A549 (cell line): ENCODE measurements at regions not wholly inside any gene's neighbourhood (a gene's known extent, or its start where the extent isn't known, plus 50 kb on each side); places are given as distances from the start of the nearest gene placed in this dataset.

Experiments used
- ATAC-seq, 2 experiments: fragments of 200-7000 bp in 1 of 2; fragments of >200 bp in 1 of 2; cut with Nextera tagmentation in 1 of 2; cut with Tn5 transposase in 1 of 2; 3 replicates each; pipeline versions ENCODE4 v1.8.0 to v1.9.1; 2018 to 2020; ENCODE audit warnings: mild to moderate bottlenecking in 1 of 2, moderate library complexity in 1 of 2
- CTCF ChIA-PET: fragments of 300-600 bp; sonication (Branson Sonifier 250); formaldehyde crosslinking; extraction: SDS; loops from one replicate; lab custom pipeline; 2021; ENCODE audit warnings: antibody characterized with exemption, inconsistent platforms; lab: Yijun Ruan, JAX
- POLR2A ChIA-PET: fragments of 350-600 bp; formaldehyde crosslinking; extraction: SDS; loops from one replicate; lab custom pipeline; 2021; ENCODE audit warnings: antibody characterized with exemption, inconsistent platforms; lab: Yijun Ruan, JAX
- DNase-seq, 2 experiments: peaks; one replicate each; pipeline versions ENCODE4 v3.0.0 to v3.0.0-alpha.2; 2011 to 2016; ENCODE audit warnings: low read depth in 1 of 2, low spot score in 1 of 2
- FAIRE-seq: peaks from 2 replicates; lab custom pipeline; 2011; peaks lifted over from hg19 to GRCh38; lab: Jason Lieb, UNC
- H3K27ac ChIP-seq, 2 experiments: fragments of >200 bp; sonication (Bioruptor Twin); formaldehyde crosslinking; 3 replicates each; pipeline ENCODE4 v1.5.1; 2016 to 2017
- H3K4me1 ChIP-seq: fragments of >200 bp; sonication (Bioruptor Twin); formaldehyde crosslinking; 3 replicates; pipeline ENCODE4 v1.6.1; 2016
- H3K4me2 ChIP-seq: fragments of >200 bp; sonication (Bioruptor Twin); formaldehyde crosslinking; 3 replicates; pipeline ENCODE4 v1.6.1; 2016
- H3K4me3 ChIP-seq: fragments of >200 bp; sonication (Bioruptor Twin); formaldehyde crosslinking; 3 replicates; pipeline ENCODE4 v1.5.1; 2016
- H3K9me3 ChIP-seq: fragments of >200 bp; sonication (Bioruptor Twin); formaldehyde crosslinking; 3 replicates; pipeline ENCODE4 v1.6.1; 2016
- BHLHE40 ChIP-seq: IDR thresholded peaks from 2 replicates; pipeline ENCODE4 v1.6.1; 2012; ENCODE audit warnings: low read depth, low read length, inconsistent platforms
- CBX2 ChIP-seq: fragments of 200-600 bp; sonication (generic); IDR thresholded peaks from 2 replicates; pipeline ENCODE4 v1.6.1; 2016; ENCODE audit warnings: low read depth, mild to moderate bottlenecking, borderline replicate concordance
- CBX8 ChIP-seq: fragments of 200-600 bp; sonication (generic); IDR thresholded peaks from 2 replicates; pipeline ENCODE4 v1.6.1; 2016
- CEBPB ChIP-seq, 2 experiments: fragments of >200 bp in 1 of 2; sonication (Bioruptor Twin) in 1 of 2; formaldehyde crosslinking in 1 of 2; IDR thresholded peaks; 2 replicates each; pipeline ENCODE4 v1.6.1; 2012 to 2016
- CHD4 ChIP-seq: fragments of 200-600 bp; sonication (generic); IDR thresholded peaks from 2 replicates; pipeline ENCODE4 v1.6.1; 2016; ENCODE audit warnings: antibody characterized with exemption, mild to moderate bottlenecking, borderline replicate concordance
- E2F6 ChIP-seq: IDR thresholded peaks from 2 replicates; pipeline ENCODE4 v1.6.1; 2012; ENCODE audit warnings: low read depth, borderline replicate concordance
- EHF ChIP-seq: fragments of 250-450 bp; sonication (Bioruptor Pico); IDR thresholded peaks from 2 replicates; pipeline ENCODE4 v1.5.0; 2020; ENCODE audit warnings: mild to moderate bottlenecking
- EHMT2 ChIP-seq: fragments of 200-600 bp; sonication (generic); IDR thresholded peaks from 2 replicates; pipeline ENCODE4 v1.6.1; 2016; ENCODE audit warnings: antibody characterized with exemption, low read depth, mild to moderate bottlenecking, moderate library complexity
- EP300 ChIP-seq, 2 experiments: fragments of >200 bp; sonication (Bioruptor Twin); formaldehyde crosslinking; IDR thresholded peaks; 2 replicates in 1 of 2; 3 replicates in 1 of 2; pipeline ENCODE4 v1.6.1; 2016 to 2017
- FOSB ChIP-seq: fragments of 250-450 bp; sonication (Bioruptor Pico); IDR thresholded peaks from 2 replicates; pipeline ENCODE4 v1.5.0; 2020; ENCODE audit warnings: mild to moderate bottlenecking, moderate library complexity
- HDAC2 ChIP-seq: fragments of 200-600 bp; sonication (generic); IDR thresholded peaks from 2 replicates; pipeline ENCODE4 v1.6.1; 2016
- HEYL ChIP-seq: fragments of 250-450 bp; sonication (Bioruptor Pico); IDR thresholded peaks from 2 replicates; pipeline ENCODE4 v1.8.0; 2021; ENCODE audit warnings: mild to moderate bottlenecking, moderate library complexity
- HMGXB4 ChIP-seq: fragments of 250-450 bp; sonication (Bioruptor Pico); IDR thresholded peaks from 2 replicates; pipeline ENCODE4 v1.5.0; 2021; ENCODE audit warnings: mild to moderate bottlenecking, moderate library complexity, borderline replicate concordance
- HOXA7 ChIP-seq: fragments of 250-450 bp; sonication (Bioruptor Pico); IDR thresholded peaks from 2 replicates; pipeline ENCODE4 v1.5.0; 2020; ENCODE audit warnings: mild to moderate bottlenecking, moderate library complexity
- HOXB13 ChIP-seq: fragments of 250-450 bp; sonication (Bioruptor Pico); IDR thresholded peaks from 2 replicates; pipeline ENCODE4 v1.5.0; 2020; ENCODE audit warnings: low read depth, mild to moderate bottlenecking, moderate library complexity
- HOXB5 ChIP-seq: fragments of 250-450 bp; sonication (Bioruptor Pico); IDR thresholded peaks from 2 replicates; pipeline ENCODE4 v1.5.0; 2020; ENCODE audit warnings: mild to moderate bottlenecking, moderate library complexity
- JUNB ChIP-seq: fragments of >200 bp; sonication (Bioruptor Twin); formaldehyde crosslinking; IDR thresholded peaks from 2 replicates; pipeline ENCODE4 v1.6.1; 2016
- KDM5A ChIP-seq: fragments of 200-600 bp; sonication (generic); IDR thresholded peaks from 2 replicates; pipeline ENCODE4 v1.6.1; 2016; ENCODE audit warnings: antibody characterized with exemption, mild to moderate bottlenecking
- MAFK ChIP-seq: fragments of 450-650 bp; IDR thresholded peaks from 2 replicates; pipeline ENCODE4 v1.6.1; 2014; ENCODE audit not compliant: partially characterized antibody
- NFE2L2 ChIP-seq: fragments of 150-350 bp; conservative IDR thresholded peaks from 2 replicates; pipeline ENCODE4 v1.6.1; 2014; ENCODE audit warnings: low read length
- NR3C1 ChIP-seq: fragments of >200 bp; sonication (Bioruptor Twin); formaldehyde crosslinking; IDR thresholded peaks from 3 replicates; pipeline ENCODE4 v1.6.1; 2017
- RARB ChIP-seq: fragments of 250-450 bp; sonication (Bioruptor Pico); IDR thresholded peaks from 2 replicates; pipeline ENCODE4 v1.8.0; 2021; ENCODE audit warnings: mild to moderate bottlenecking, moderate library complexity
- RCOR1 ChIP-seq: fragments of 150-350 bp; IDR thresholded peaks from 2 replicates; pipeline ENCODE4 v1.6.1; 2014; ENCODE audit warnings: antibody characterized with exemption, low read length, low read depth
- RFX5 ChIP-seq: fragments of 450-650 bp; IDR thresholded peaks from 2 replicates; pipeline ENCODE4 v1.7.1; 2014; ENCODE audit warnings: antibody characterized with exemption, mild to moderate bottlenecking, moderate library complexity
- RNF2 ChIP-seq: fragments of 200-600 bp; sonication (generic); IDR thresholded peaks from 2 replicates; pipeline ENCODE4 v1.6.1; 2016; ENCODE audit warnings: low read depth, mild to moderate bottlenecking, antibody characterized with exemption, moderate library complexity, borderline replicate concordance
- SMC3 ChIP-seq: fragments of >200 bp; sonication (Bioruptor Twin); formaldehyde crosslinking; IDR thresholded peaks from 3 replicates; pipeline ENCODE4 v1.6.1; 2018; ENCODE audit warnings: inconsistent platforms
- SREBF2 ChIP-seq: fragments of 450-650 bp; IDR thresholded peaks from 2 replicates; pipeline ENCODE4 v1.6.1; 2014; ENCODE audit warnings: mild to moderate bottlenecking, moderate library complexity
- ZSCAN20 ChIP-seq: fragments of 250-450 bp; sonication (Bioruptor Pico); IDR thresholded peaks from 2 replicates; pipeline ENCODE4 v1.8.0; 2022; ENCODE audit warnings: mild to moderate bottlenecking, moderate library complexity
- WGBS: methylation state at CpG from one replicate; pipeline ENCODE4 v1.1.6; 2017; ENCODE audit errors: missing lambda C conversion rate; 5-methylcytosine and 5-hydroxymethylcytosine counted together
- TF ChIP-seq, protein P1 (sequence below): fragments of >200 bp; sonication (Bioruptor Twin); formaldehyde crosslinking; IDR thresholded peaks from 2 replicates; pipeline ENCODE4 v1.6.1; 2016
- TF ChIP-seq, protein P2 (sequence below): fragments of >200 bp; sonication (Bioruptor Twin); formaldehyde crosslinking; IDR thresholded peaks from 3 replicates; pipeline ENCODE4 v1.5.1; 2016
- TF ChIP-seq, protein P3 (sequence below): fragments of >200 bp; sonication (Bioruptor Twin); formaldehyde crosslinking; IDR thresholded peaks from 3 replicates; pipeline ENCODE4 v1.6.1; 2016

DNA sequence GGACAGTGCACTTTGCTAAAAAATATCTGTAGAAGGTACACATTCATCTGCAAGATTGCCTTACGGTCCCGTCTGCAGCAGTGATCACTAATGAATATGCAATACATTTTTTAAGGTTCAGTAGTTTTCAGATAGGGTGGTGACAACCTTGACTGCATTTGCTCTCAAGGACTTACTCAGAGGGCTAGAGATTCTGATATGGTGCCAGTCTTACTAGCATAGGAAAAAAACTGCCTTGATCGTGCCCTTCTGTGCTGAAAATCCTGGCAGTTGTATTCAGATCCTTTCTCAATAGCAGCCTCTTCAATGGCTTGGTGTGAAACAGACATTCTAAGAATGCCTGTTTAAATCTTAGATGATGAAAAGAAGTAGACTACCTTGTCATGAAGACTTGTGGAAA, 411.9 kb upstream of the CCDC54 start:
- no peaks in the 10 kb centered on the region for H3K4me1 ChIP-seq
- H3K9me3 ChIP-seq: no peaks in the 10 kb centered on the region
- ChIA-PET CTCF (no interaction called here), POLR2A (no interaction called here)
- no peak overlapping the region for H3K4me2 ChIP-seq
- no peak overlapping the region for H3K27ac ChIP-seq
- ATAC-seq: no peak
- DNase-seq: no peak
- FAIRE-seq: no peak
- WGBS: 49% methylated on average over 3 of the region's 3 CpGs
- TF ChIP-seq, protein P1, sequence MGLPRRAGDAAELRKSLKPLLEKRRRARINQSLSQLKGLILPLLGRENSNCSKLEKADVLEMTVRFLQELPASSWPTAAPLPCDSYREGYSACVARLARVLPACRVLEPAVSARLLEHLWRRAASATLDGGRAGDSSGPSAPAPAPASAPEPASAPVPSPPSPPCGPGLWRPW: no peak
- no peak for TF ChIP-seq JUNB
- no peak for TF ChIP-seq FOSB (CRISPR knock-in tag)
- TF ChIP-seq HMGXB4 (CRISPR knock-in tag): no peak
- TF ChIP-seq RARB (CRISPR knock-in tag): no peak
- TF ChIP-seq SREBF2: no peak
- no peak for TF ChIP-seq HOXB13 (CRISPR knock-in tag)
- no peak for TF ChIP-seq HDAC2
- TF ChIP-seq ZSCAN20: no peak
- TF ChIP-seq RNF2: no peak
- TF ChIP-seq, all 56 proteins: peak for 0
- no peak overlapping the region for H3K4me3 ChIP-seq

GRCh38 chr3:106969596-106969995, 407.6 kb upstream of the CCDC54 start:
- ChIA-PET CTCF (interaction anchor here (0.7 to 0.9 kb wide), 2 partner anchors 13 to 149 kb away, joined by 3 read pairs; no protein-coding TSS in a partner anchor), POLR2A (no interaction called here)
- no peak overlapping the region for H3K4me3 ChIP-seq
- no peak for DNase-seq
- H3K4me2 ChIP-seq: no peak overlapping the region
- no peak for ATAC-seq
- H3K9me3 ChIP-seq: no peaks in the 10 kb centered on the region
- no peak overlapping the region for H3K27ac ChIP-seq
- 18% methylated on average over 4 of the region's 4 CpGs for whole genome bisulfite sequencing
- no peak for FAIRE-seq
- TF ChIP-seq ZSCAN20 (no peak), KDM5A (no peak), EHMT2 (no peak), JUNB (no peak), NR3C1 (no peak), HOXA7 (CRISPR knock-in tag) (no peak), CEBPB (IDR thresholded peaks at IDR 0.05) (no peak), RNF2 (no peak), HOXB5 (no peak), CHD4 (no peak), NFE2L2 (no peak), EP300 (IDR thresholded peaks at IDR 0.05) (no peak)
- TF ChIP-seq, protein P2, sequence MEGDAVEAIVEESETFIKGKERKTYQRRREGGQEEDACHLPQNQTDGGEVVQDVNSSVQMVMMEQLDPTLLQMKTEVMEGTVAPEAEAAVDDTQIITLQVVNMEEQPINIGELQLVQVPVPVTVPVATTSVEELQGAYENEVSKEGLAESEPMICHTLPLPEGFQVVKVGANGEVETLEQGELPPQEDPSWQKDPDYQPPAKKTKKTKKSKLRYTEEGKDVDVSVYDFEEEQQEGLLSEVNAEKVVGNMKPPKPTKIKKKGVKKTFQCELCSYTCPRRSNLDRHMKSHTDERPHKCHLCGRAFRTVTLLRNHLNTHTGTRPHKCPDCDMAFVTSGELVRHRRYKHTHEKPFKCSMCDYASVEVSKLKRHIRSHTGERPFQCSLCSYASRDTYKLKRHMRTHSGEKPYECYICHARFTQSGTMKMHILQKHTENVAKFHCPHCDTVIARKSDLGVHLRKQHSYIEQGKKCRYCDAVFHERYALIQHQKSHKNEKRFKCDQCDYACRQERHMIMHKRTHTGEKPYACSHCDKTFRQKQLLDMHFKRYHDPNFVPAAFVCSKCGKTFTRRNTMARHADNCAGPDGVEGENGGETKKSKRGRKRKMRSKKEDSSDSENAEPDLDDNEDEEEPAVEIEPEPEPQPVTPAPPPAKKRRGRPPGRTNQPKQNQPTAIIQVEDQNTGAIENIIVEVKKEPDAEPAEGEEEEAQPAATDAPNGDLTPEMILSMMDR: no peak
- TF ChIP-seq, protein P3, sequence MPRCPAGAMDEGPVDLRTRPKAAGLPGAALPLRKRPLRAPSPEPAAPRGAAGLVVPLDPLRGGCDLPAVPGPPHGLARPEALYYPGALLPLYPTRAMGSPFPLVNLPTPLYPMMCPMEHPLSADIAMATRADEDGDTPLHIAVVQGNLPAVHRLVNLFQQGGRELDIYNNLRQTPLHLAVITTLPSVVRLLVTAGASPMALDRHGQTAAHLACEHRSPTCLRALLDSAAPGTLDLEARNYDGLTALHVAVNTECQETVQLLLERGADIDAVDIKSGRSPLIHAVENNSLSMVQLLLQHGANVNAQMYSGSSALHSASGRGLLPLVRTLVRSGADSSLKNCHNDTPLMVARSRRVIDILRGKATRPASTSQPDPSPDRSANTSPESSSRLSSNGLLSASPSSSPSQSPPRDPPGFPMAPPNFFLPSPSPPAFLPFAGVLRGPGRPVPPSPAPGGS: no peak
- H3K4me1 ChIP-seq: no peaks in the 10 kb centered on the region

- ATAC-seq: no peak
- Histone ChIP-seq H3K27ac (no peak overlapping the region), H3K4me3 (no peak overlapping the region), H3K4me2 (no peak overlapping the region), H3K9me3 (no peaks in the 10 kb centered on the region), H3K4me1 (no peaks in the 10 kb centered on the region)
- CTCF ChIA-PET: no interaction called here
- POLR2A ChIA-PET: no interaction called here
- no peak for DNase-seq
- no peak for FAIRE-seq
- 80% methylated on average over 1 of the region's 1 CpG for WGBS
- TF ChIP-seq RCOR1 (no peak), BHLHE40 (no peak), RFX5 (no peak), NR3C1 (no peak), EHF (CRISPR knock-in tag) (no peak), RNF2 (no peak), MAFK (no peak), CBX2 (no peak), E2F6 (no peak), HEYL (CRISPR knock-in tag) (no peak), SMC3 (no peak), CBX8 (no peak)
- TF ChIP-seq, protein P3: no peak
Observed at GRCh38 chr3:106981392-106981791, 395.8 kb upstream of the CCDC54 start.
